HEK293 (cell line): ENCODE measurements at regions not wholly inside any gene's neighbourhood (a gene's known extent, or its start where the extent isn't known, plus 50 kb on each side); places are given as distances from the start of the nearest gene placed in this dataset.

Source experiments
- CTCF ChIA-PET: fragments of 350-600 bp; formaldehyde crosslinking; extraction: SDS; loops from one replicate; lab custom pipeline; 2021; ENCODE audit warnings: antibody characterized with exemption; lab: Yijun Ruan, JAX
- POLR2A ChIA-PET: fragments of 300-600 bp; formaldehyde crosslinking; extraction: SDS; loops from one replicate; lab custom pipeline; 2020; ENCODE audit warnings: antibody characterized with exemption, inconsistent platforms; lab: Yijun Ruan, JAX
- H3K27ac ChIP-seq: fragments of 200-500 bp; sonication (Bioruptor generic); 2 replicates; pipeline ENCODE4 v1.5.1; 2014; ENCODE audit warnings: low read depth, low read length, control low read depth, inconsistent platforms; ENCODE audit errors: extremely low read depth
- H3K36me3 ChIP-seq, 2 experiments: fragments of 200-500 bp in 1 of 2; sonication (Bioruptor generic) in 1 of 2; 1 replicate in 1 of 2; 2 replicates in 1 of 2; pipeline ENCODE4 v1.5.1; 2014 to 2017; ENCODE audit warnings: inconsistent platforms in 2 of 2, low read length in 2 of 2; ENCODE audit not compliant: control insufficient read depth in 2 of 2, insufficient read depth in 1 of 2
- H3K4me1 ChIP-seq: fragments of 200-500 bp; sonication (Bioruptor generic); 2 replicates; pipeline ENCODE4 v1.5.1; 2014; ENCODE audit warnings: mild to moderate bottlenecking, low read length, inconsistent platforms; ENCODE audit not compliant: control insufficient read depth, insufficient read depth
- H3K4me3 ChIP-seq: 2 replicates; pipeline ENCODE4 v1.5.1; 2011; ENCODE audit warnings: low read depth, mild to moderate bottlenecking, control low read depth, low read length, moderate library complexity
- H3K9me3 ChIP-seq: fragments of 200-500 bp; sonication (Bioruptor generic); 2 replicates; pipeline ENCODE4 v1.5.1; 2014; ENCODE audit warnings: low read depth, low read length, inconsistent platforms; ENCODE audit not compliant: control insufficient read depth, insufficient read depth
- HOXD13 ChIP-seq: sonication (generic); formaldehyde crosslinking; IDR thresholded peaks from 2 replicates; pipeline ENCODE4 v1.8.0; 2022; ENCODE audit warnings: missing genetic modification reagents, borderline replicate concordance
- KLF17 ChIP-seq: fragments of 450-650 bp; formaldehyde crosslinking; IDR thresholded peaks from 2 replicates; pipeline ENCODE4 v1.5.1; 2016; ENCODE audit warnings: missing biosample characterization, missing genetic modification characterization
- KLF8 ChIP-seq: fragments of 450-650 bp; formaldehyde crosslinking; IDR thresholded peaks from 2 replicates; pipeline ENCODE4 v1.5.1; 2016; ENCODE audit warnings: missing biosample characterization, missing genetic modification characterization
- PRDM6 ChIP-seq: fragments of 450-650 bp; formaldehyde crosslinking; IDR thresholded peaks from 2 replicates; pipeline ENCODE4 v1.5.1; 2017; ENCODE audit warnings: missing biosample characterization, missing genetic modification characterization
- ZNF148 ChIP-seq: fragments of 450-650 bp; formaldehyde crosslinking; IDR thresholded peaks from 2 replicates; pipeline ENCODE4 v1.5.0; 2017; ENCODE audit warnings: missing biosample characterization, missing genetic modification characterization, borderline replicate concordance
- ZNF214 ChIP-seq: fragments of 450-650 bp; formaldehyde crosslinking; IDR thresholded peaks from 2 replicates; pipeline ENCODE4 v1.5.1; 2017; ENCODE audit warnings: missing biosample characterization, mild to moderate bottlenecking, missing genetic modification characterization, borderline replicate concordance
- ZNF266 ChIP-seq: fragments of 450-650 bp; formaldehyde crosslinking; IDR thresholded peaks from 2 replicates; pipeline ENCODE4 v1.5.1; 2016; ENCODE audit warnings: missing biosample characterization, missing genetic modification characterization, low read depth
- ZNF311 ChIP-seq: fragments of 450-650 bp; formaldehyde crosslinking; IDR thresholded peaks from 2 replicates; pipeline ENCODE4 v1.5.1; 2017; ENCODE audit warnings: missing biosample characterization, missing genetic modification characterization, borderline replicate concordance
- ZNF398 ChIP-seq: fragments of 450-650 bp; formaldehyde crosslinking; IDR thresholded peaks from 2 replicates; pipeline ENCODE4 v1.5.1; 2017; ENCODE audit warnings: missing biosample characterization, missing genetic modification characterization
- ZNF423 ChIP-seq: fragments of 450-650 bp; formaldehyde crosslinking; IDR thresholded peaks from 2 replicates; pipeline ENCODE4 v1.5.1; 2016; ENCODE audit warnings: missing biosample characterization, missing genetic modification characterization
- ZNF561 ChIP-seq: fragments of 450-650 bp; IDR thresholded peaks from 2 replicates; pipeline ENCODE4 v1.5.1; 2018; ENCODE audit warnings: missing biosample characterization, missing genetic modification characterization, borderline replicate concordance
- ZNF585B ChIP-seq: fragments of 450-650 bp; formaldehyde crosslinking; IDR thresholded peaks from 2 replicates; pipeline ENCODE4 v1.5.1; 2016; ENCODE audit warnings: missing biosample characterization, missing genetic modification characterization
- ZNF621 ChIP-seq: fragments of 450-650 bp; formaldehyde crosslinking; IDR thresholded peaks from 2 replicates; pipeline ENCODE4 v1.5.1; 2017; ENCODE audit warnings: missing biosample characterization, missing genetic modification characterization
- ZNF626 ChIP-seq: fragments of 450-650 bp; sonication (Bioruptor Pico); formaldehyde crosslinking; IDR thresholded peaks from 2 replicates; pipeline ENCODE4 v1.5.1; 2018; ENCODE audit warnings: missing biosample characterization, missing genetic modification characterization, inconsistent platforms
- ZNF76 ChIP-seq: fragments of 450-650 bp; formaldehyde crosslinking; IDR thresholded peaks from 2 replicates; pipeline ENCODE4; 2016; ENCODE audit warnings: low read depth, missing biosample characterization, missing genetic modification characterization, borderline replicate concordance

- Histone ChIP-seq H3K27ac (no peak overlapping the region), H3K36me3 (no peaks in the 10 kb centered on the region)
- POLR2A ChIA-PET, result no interaction called here
- CTCF ChIA-PET, result no interaction called here
- TF ChIP-seq ZNF214 (tag by site-specific recombination), result no peak
- no peak for TF ChIP-seq ZNF76
- no peak for TF ChIP-seq ZNF311 (tag by site-specific recombination)
- no peak for TF ChIP-seq ZNF148 (tag by site-specific recombination)
- no peak for TF ChIP-seq ZNF621 (tag by site-specific recombination)
- no peak for TF ChIP-seq ZNF626 (tag by site-specific recombination)
- TF ChIP-seq, all 188 proteins: peak for 0
- H3K9me3 ChIP-seq, result no peaks in the 10 kb centered on the region
- no peaks in the 10 kb centered on the region for H3K4me1 ChIP-seq
- no peak overlapping the region for H3K4me3 ChIP-seq
Observed at GRCh38 chr4:156496797-156497196, 474.8 kb downstream of the PDGFC start.

GRCh38 chr4:156495836-156496235 is 475.8 kb downstream of the PDGFC start:
- no peaks in the 10 kb centered on the region for H3K4me1 ChIP-seq
- CTCF ChIA-PET, result no interaction called here
- POLR2A ChIA-PET, result no interaction called here
- TF ChIP-seq ZNF266 (no peak), KLF17 (tag by site-specific recombination) (no peak), KLF8 (tag by site-specific recombination) (no peak), HOXD13 (CRISPR knock-in tag) (no peak), ZNF585B (no peak), ZNF398 (tag by site-specific recombination) (no peak)
- TF ChIP-seq, all 188 proteins: peak for 0
- Histone ChIP-seq H3K9me3 (no peaks in the 10 kb centered on the region), H3K27ac (no peak overlapping the region), H3K36me3 (no peaks in the 10 kb centered on the region), H3K4me3 (no peak overlapping the region)

GRCh38 chr4:156495091-156495490 is 476.5 kb downstream of the PDGFC start:
- ChIA-PET CTCF (interaction anchor here (0.7 kb wide), 1 partner anchor 724 kb away, joined by 5 read pairs; no protein-coding TSS in a partner anchor), POLR2A (no interaction called here)
- H3K4me3 ChIP-seq, result no peak overlapping the region
- H3K9me3 ChIP-seq, result no peaks in the 10 kb centered on the region
- no peak overlapping the region for H3K27ac ChIP-seq
- no peak for TF ChIP-seq ZNF561 (tag by site-specific recombination)
- no peak for TF ChIP-seq ZNF423 (tag by site-specific recombination)
- no peak for TF ChIP-seq PRDM6 (tag by site-specific recombination)
- no peaks in the 10 kb centered on the region for H3K36me3 ChIP-seq
- no peaks in the 10 kb centered on the region for H3K4me1 ChIP-seq
